HG02981 (cell line): ENCODE measurements at regions not wholly inside any gene's neighbourhood (a gene's known extent, or its start where the extent isn't known, plus 50 kb on each side); places are given as distances from the start of the nearest gene placed in this dataset.

Source experiments
- ATAC-seq: cut with Tn5 transposase; IDR thresholded peaks from one replicate; pipeline ENCODE4 v1.9.1; 2021; ENCODE audit warnings: mild to moderate bottlenecking, moderate library complexity; ENCODE audit not compliant: unreplicated experiment

- ATAC-seq, result no peak
Observed at GRCh38 chr2:120453635-120453998, 107.7 kb downstream of the INHBB start.

- ATAC-seq, result no peak
Observed at GRCh38 chr2:120454654-120455385, 108.9 kb downstream of the INHBB start.

- ATAC-seq, result no peak
Observed at GRCh38 chr2:120455390-120455789, 109.5 kb downstream of the INHBB start.

- no peak for ATAC-seq
Observed at GRCh38 chr2:120456867-120457266, 110.9 kb downstream of the INHBB start.

GRCh38 chr2:120460511-120460910 is 114.6 kb downstream of the INHBB start:
- no peak for ATAC-seq

- no peak for ATAC-seq
Observed at GRCh38 chr2:120461092-120461491, 115.2 kb downstream of the INHBB start.

GRCh38 chr2:120461546-120462537 is 115.9 kb downstream of the INHBB start:
- no peak for ATAC-seq

- no peak for ATAC-seq
Observed at GRCh38 chr2:120463527-120463926, 117.6 kb downstream of the INHBB start.

- no peak for ATAC-seq
Observed at GRCh38 chr2:120463996-120464395, 118.1 kb downstream of the INHBB start.

GRCh38 chr2:120464448-120464931 is 118.6 kb downstream of the INHBB start:
- no peak for ATAC-seq

GRCh38 chr2:120465012-120465700 is 119.2 kb downstream of the INHBB start:
- ATAC-seq, result no peak

GRCh38 chr2:120465701-120465988 is 119.7 kb downstream of the INHBB start:
- no peak for ATAC-seq

- ATAC-seq, result no peak
Observed at GRCh38 chr2:120465989-120466703, 120.2 kb downstream of the INHBB start.

GRCh38 chr2:120466704-120467054 is 120.7 kb downstream of the INHBB start:
- ATAC-seq, result no peak

- ATAC-seq, result no peak
Observed at GRCh38 chr2:120468136-120468535, 122.2 kb downstream of the INHBB start.

GRCh38 chr2:120469426-120469825 is 123.5 kb downstream of the INHBB start:
- ATAC-seq, result no peak

- no peak for ATAC-seq
Observed at GRCh38 chr2:120470041-120470965, 124.4 kb downstream of the INHBB start.

- ATAC-seq, result no peak
Observed at GRCh38 chr2:120471166-120471565, 125.2 kb downstream of the INHBB start.

GRCh38 chr2:120472031-120472430 is 126.1 kb downstream of the INHBB start:
- ATAC-seq, result no peak

- ATAC-seq, result no peak
Observed at GRCh38 chr2:120472891-120473309, 127.0 kb downstream of the INHBB start.
